GM12864 (cell line): ENCODE measurements at regions not wholly inside any gene's neighbourhood (a gene's known extent, or its start where the extent isn't known, plus 50 kb on each side); places are given as distances from the start of the nearest gene placed in this dataset.
"Not testable (repeated sequence)": the region's sequence is repeated elsewhere in the genome, so short reads cannot be mapped to it uniquely, and the experiment has no call there.

Source experiments
- DNase-seq: peaks from one replicate; pipeline ENCODE4 v3.0.0-alpha.2; 2011; ENCODE audit warnings: low read depth
- H3K4me3 ChIP-seq: 2 replicates; pipeline ENCODE4 v1.5.1; 2011; ENCODE audit warnings: mild to moderate bottlenecking, low read depth, low read length, control low read depth
- TF ChIP-seq, protein P1 (sequence below): IDR thresholded peaks from 2 replicates; pipeline ENCODE4 v1.5.1; 2011; ENCODE audit warnings: low read depth, mild to moderate bottlenecking, moderate library complexity, low read length, control low read depth, inconsistent platforms; ENCODE audit errors: missing control alignments

DNA sequence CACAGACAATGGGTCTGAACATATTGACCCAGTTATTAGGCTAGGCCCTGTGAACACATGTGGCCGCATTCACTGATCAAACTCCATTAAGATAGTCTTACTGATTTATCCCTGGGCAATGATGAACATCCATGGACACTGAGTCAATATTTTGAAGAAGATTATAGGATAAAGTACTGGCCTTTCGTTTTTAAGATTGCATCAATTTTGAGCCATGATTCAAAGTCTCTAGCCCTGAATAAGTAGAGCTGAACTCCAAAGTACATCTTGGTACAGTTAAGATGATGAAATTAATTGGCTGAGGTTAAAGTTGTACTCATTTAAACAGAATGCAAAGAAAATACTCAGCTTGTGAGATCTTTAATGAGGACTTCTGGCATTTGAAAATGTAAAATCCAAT lies 1581.9 kb downstream of the EFNB2 start:
- H3K4me3 ChIP-seq = no peak overlapping the region
- TF ChIP-seq, protein P1, sequence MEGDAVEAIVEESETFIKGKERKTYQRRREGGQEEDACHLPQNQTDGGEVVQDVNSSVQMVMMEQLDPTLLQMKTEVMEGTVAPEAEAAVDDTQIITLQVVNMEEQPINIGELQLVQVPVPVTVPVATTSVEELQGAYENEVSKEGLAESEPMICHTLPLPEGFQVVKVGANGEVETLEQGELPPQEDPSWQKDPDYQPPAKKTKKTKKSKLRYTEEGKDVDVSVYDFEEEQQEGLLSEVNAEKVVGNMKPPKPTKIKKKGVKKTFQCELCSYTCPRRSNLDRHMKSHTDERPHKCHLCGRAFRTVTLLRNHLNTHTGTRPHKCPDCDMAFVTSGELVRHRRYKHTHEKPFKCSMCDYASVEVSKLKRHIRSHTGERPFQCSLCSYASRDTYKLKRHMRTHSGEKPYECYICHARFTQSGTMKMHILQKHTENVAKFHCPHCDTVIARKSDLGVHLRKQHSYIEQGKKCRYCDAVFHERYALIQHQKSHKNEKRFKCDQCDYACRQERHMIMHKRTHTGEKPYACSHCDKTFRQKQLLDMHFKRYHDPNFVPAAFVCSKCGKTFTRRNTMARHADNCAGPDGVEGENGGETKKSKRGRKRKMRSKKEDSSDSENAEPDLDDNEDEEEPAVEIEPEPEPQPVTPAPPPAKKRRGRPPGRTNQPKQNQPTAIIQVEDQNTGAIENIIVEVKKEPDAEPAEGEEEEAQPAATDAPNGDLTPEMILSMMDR = no peak
- no peak for DNase-seq

DNA sequence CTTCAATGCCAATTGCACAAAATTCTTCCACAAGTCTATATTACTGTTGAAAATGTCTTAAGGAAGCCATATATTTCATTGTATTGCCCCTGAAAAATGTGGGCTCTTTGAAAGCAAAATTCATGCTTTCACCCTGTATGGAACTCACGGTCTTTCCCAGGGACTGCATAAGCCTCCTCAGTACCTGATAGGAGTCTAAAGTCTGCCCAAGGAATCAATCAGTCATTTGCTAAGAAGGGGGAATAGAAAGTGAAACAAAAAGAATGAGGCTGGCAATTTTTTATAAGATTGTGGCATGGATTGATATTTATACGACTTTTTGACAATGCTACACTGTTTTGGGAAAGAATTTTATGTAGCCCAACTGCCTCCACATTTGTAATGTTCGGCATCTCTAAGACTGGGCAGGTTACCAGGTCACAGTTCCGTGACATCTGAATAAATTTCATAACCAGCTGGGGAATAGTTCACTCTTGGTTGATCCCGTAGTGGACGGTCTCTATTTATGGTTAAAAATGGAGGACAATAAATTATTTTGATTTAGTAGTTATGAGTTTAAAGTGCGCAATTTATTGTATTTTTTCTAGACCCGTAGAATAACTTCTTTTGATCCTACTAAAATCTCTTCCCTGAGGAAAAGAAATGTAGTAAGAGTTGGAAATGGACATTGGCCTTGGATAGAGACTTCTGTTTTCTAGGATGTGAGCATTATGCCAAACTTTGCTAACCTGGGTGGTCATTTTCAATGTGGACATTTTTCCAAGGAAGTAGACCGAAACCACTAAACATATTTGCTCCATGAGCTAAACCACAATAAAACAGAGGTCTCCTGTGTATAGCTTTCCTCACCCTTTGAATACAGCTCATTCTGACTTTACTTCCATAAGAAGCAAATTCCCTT lies 1585.4 kb downstream of the EFNB2 start:
- no peak for DNase-seq
- H3K4me3 ChIP-seq = no peak overlapping the region; the same call in 1 of the 2 replicates
- TF ChIP-seq, protein P1 = no peak

DNA sequence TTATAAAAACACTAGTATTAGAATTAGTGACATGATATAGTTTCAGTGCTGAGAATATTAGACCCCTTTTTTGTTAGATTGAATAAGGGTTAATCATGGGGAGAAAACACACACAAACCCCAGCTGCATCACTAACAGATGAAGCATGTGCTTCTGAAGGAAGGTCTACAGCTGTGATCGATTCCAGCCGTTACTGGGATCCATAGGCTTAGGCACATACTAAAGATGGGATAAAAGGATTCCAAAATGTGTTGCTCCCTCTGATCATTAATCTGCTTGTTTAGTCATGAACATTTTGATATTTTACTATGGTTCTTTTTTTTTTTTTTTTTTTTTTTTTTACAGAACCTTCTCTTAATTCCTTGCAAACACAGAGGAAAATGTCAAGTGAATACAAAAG lies 1591.3 kb downstream of the EFNB2 start:
- H3K4me3 ChIP-seq = no peak overlapping the region
- DNase-seq = no peak
- TF ChIP-seq, protein P1 = no peak

DNA sequence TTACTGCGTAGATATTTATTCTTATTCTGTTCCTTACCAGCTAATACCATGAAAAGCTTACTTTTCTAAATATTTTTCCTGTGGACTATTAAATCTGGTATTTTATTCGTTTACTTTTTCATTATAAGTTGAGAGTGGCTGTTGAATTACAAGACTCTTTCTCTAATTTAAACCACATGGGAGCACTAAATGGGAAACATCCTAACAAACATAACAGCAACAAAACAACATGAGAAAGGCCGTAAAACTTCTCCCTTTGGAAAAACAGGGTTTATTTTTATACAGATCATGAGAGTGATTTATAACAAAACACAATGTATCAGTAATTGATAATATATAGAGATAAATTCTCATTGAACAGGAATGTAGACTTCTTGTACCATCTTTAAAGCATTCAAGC lies 1592.1 kb downstream of the EFNB2 start:
- TF ChIP-seq, protein P1 = no peak
- no peak for DNase-seq
- H3K4me3 ChIP-seq = no peak overlapping the region

DNA sequence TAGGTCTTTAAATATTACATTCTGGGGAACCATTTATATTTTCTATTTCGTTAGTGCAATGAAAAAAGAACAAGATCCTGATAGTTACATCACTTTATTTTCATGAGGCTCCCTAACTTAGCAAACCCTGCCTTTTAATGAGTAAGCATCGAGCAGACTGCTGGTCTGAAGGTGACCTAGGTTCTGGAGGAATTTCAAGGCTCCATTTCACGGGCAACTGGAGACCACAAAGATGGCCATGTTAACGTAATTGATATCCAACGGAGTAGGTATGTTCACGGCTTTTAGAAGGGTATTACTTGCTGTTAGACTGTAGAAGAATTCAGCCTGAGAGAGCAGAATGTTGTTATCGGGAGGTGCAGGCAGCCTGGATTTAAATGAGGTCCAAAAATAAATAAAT lies 1597.6 kb downstream of the EFNB2 start:
- DNase-seq = no peak
- no peak overlapping the region for H3K4me3 ChIP-seq
- TF ChIP-seq, protein P1 = no peak

DNA sequence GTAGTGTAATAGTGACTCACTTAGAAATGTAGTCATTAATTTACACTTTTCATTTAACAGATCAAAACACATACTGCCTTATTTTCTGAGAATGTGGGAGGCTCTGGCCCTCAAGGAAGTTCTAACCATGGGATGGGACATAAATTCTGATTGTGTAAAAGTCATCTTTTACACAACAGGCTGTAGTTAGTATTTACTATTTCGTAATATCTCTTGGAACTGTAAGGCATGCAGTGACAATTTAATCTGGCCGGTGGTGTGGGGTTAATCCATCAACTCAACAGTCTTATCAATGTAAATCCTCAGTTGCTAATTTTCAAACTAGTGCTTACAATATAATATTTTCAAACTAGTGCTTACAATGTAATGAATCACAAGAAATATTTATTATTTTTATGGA lies 1599.2 kb downstream of the EFNB2 start:
- TF ChIP-seq, protein P1 = no peak
- no peak for DNase-seq
- no peak overlapping the region for H3K4me3 ChIP-seq

DNA sequence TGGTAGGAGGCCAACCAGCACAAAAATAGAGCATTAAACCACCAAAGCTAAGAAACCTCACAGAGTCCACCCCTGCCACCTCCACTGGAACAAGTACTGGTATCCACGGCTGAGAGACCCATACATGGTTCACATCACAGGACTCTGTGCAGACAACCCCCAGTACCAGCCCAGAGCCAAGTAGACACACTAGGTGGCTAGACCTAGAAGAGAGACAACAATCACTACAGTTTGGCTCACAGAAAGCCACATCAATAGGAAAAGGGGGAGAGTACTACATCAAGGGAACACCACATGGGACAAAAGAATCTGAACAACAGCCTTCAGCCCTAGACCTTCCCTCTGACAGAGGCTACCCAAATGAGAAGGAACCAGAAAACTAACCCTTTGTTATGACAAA lies 1614.9 kb downstream of the EFNB2 start:
- not testable (repeated sequence) for DNase-seq, H3K4me3 ChIP-seq
